Heart left ventricle (tissue), 16 donors: ENCODE measurements at regions not wholly inside any gene's neighbourhood (a gene's known extent, or its start where the extent isn't known, plus 50 kb on each side); places are given as distances from the start of the nearest gene placed in this dataset.

Source experiments
- ATAC-seq, 4 donors: fragments of 200-7000 bp; cut with Tn5 transposase; one replicate each; pipeline ENCODE4 v1.9.1; 2020 to 2022; ENCODE audit warnings: moderate library complexity in 4 of 4, mild to moderate bottlenecking in 3 of 4, moderate number of reproducible peaks in 1 of 4
- DNase-seq, 5 donors: peaks; one replicate each; pipeline ENCODE4 v3.0.0-alpha.2; 2020
- H3K27ac ChIP-seq, 12 donors: fragments of 200-600 bp; sonication (generic) in 4 of 12; one replicate each; pipeline versions ENCODE4 v1.5.0 to v1.8.0; 2016 to 2022; ENCODE audit warnings: mild to moderate bottlenecking in 2 of 12
- H3K27me3 ChIP-seq, 9 donors: fragments of 200-600 bp; sonication (generic) in 2 of 9; one replicate each; pipeline versions ENCODE4 v1.5.1 to v1.8.0; 2016 to 2022; ENCODE audit warnings: mild to moderate bottlenecking in 3 of 9
- H3K36me3 ChIP-seq, 9 donors: fragments of 200-600 bp; sonication (generic) in 2 of 9; one replicate each; pipeline versions ENCODE4 v1.5.0 to v1.8.0; 2018 to 2022; ENCODE audit warnings: mild to moderate bottlenecking in 2 of 9
- H3K4me1 ChIP-seq, 12 donors: fragments of 200-600 bp; sonication (generic) in 4 of 12; one replicate each; pipeline versions ENCODE4 v1.5.0 to v1.8.0; 2016 to 2022; ENCODE audit warnings: mild to moderate bottlenecking in 3 of 12
- H3K4me3 ChIP-seq, 12 donors: fragments of 200-600 bp; sonication (generic) in 4 of 12; one replicate each; pipeline versions ENCODE4 v1.5.0 to v1.8.0; 2017 to 2022; ENCODE audit warnings: mild to moderate bottlenecking in 9 of 12, moderate library complexity in 4 of 12
- H3K9me3 ChIP-seq, 12 donors: fragments of 200-600 bp; sonication (generic) in 4 of 12; one replicate each; pipeline versions ENCODE4 v1.5.0 to v1.8.0; 2016 to 2022; ENCODE audit warnings: mild to moderate bottlenecking in 1 of 12
- CTCF ChIP-seq, 12 donors: fragments of 200-600 bp; sonication (generic) in 4 of 12; IDR thresholded peaks; one replicate each; pipeline versions ENCODE4 v1.5.0 to v1.8.0; 2018 to 2022; ENCODE audit warnings: antibody characterized with exemption in 12 of 12, mild to moderate bottlenecking in 5 of 12
- POLR2A ChIP-seq, 2 donors: fragments of 450-650 bp; IDR thresholded peaks; one replicate each; pipeline ENCODE4 v1.6.1; 2017; ENCODE audit warnings: antibody characterized with exemption in 2 of 2, mild to moderate bottlenecking in 2 of 2, moderate library complexity in 2 of 2
- WGBS, 4 donors: extraction: QIAGEN DNeasy Blood & Tissue Kit in 2 of 4; methylation state at CpG; one replicate each; pipeline versions ENCODE4 v1.1.5 to v1.1.7; 2013 to 2018; 5-methylcytosine and 5-hydroxymethylcytosine counted together
- intact Hi-C, 10 donors: fragments of 100-400 bp; cut with DNase I; formaldehyde crosslinking; loops; one replicate each; pipeline versions ENCODE4 v1.11.1 to v1.14.2; 2022
- donor health status: ischemic (EF 13 %, LVEDD 7.1; RV severe dilation, severe dysfunction).
- donor health status: healthy with polysubstance abuse.
- donor health status: DM: no; HTN: yes; CAD: no.
- donor health status: DM: no; HTN: no; CAD: no.
- donor health status: ischemic (EF 25% LVEDD 6.9; RV normal size, moderate dysfunction).
- donor health status: ischemic (EF 25% LVEDD 5.7; RV mildly dilated, moderate dysfunction).
- donor health status: healthy.
- donor health status: DM: yes; HTN: yes; CAD: no.
- donor health status: ischemic (EF 35%, LVEDD 5.7; RV mildly dilated, moderate dysfunction).
- donor health status: nonischemic (EF 11% LVEDD 7.7; RV severe dilation, severe dysfunction).
- donor health status: DM: yes; HTN: yes; CAD: no.
- donor health status: PGD.
- donor health status: ischemic (EF 29% LVEDD 5.4; RV normal size, mild dysfunction).
- donor health status: nonischemic (EF 23%, LVEDD 6.1; RV moderate dilation, normal function).

- H3K27ac ChIP-seq: no peak overlapping the region
- 52 to 78% (median 59%) methylated on average over 7 of the region's 7 CpGs for WGBS, 4 donors
- no peak for DNase-seq
- H3K4me1 ChIP-seq: peaks cover 0 to 15% (median 0%) of the 10 kb centered on the region in 12 donors
- intact Hi-C loops: loop anchor here in 3 of 10 donors (5.0 to 10.0 kb wide), 3 partner anchors 48 to 65 kb away; no protein-coding TSS in a partner anchor
- H3K36me3 ChIP-seq: no peaks in the 10 kb centered on the region
- no peak overlapping the region for H3K4me3 ChIP-seq
- TF ChIP-seq CTCF (IDR thresholded peaks at IDR 0.05) (no peak), POLR2A (IDR thresholded peaks at IDR 0.05) (no peak)
- H3K9me3 ChIP-seq: peaks cover 0 to 55% (median 2%) of the 10 kb centered on the region in 12 donors
- H3K27me3 ChIP-seq: no peaks in the 10 kb centered on the region
- ATAC-seq: peak in 1 of 4 donors; percentile 57
These were observed 2230.4 kb downstream of the TP53TG3F start for GRCh38 chr16:35689764-35690163.

- DNase-seq: no peak
- Histone ChIP-seq H3K4me3 (no peak overlapping the region), H3K4me1 (peaks cover 0 to 15% (median 0%) of the 10 kb centered on the region in 12 donors), H3K27ac (no peak overlapping the region), H3K36me3 (no peaks in the 10 kb centered on the region), H3K9me3 (peaks cover 0 to 57% (median 8%) of the 10 kb centered on the region in 12 donors), H3K27me3 (no peaks in the 10 kb centered on the region)
- no peak for ATAC-seq
- WGBS, 4 donors: 67 to 74% (median 71%) methylated on average over 8 of the region's 8 CpGs
- TF ChIP-seq POLR2A (IDR thresholded peaks at IDR 0.05) (no peak), CTCF (IDR thresholded peaks at IDR 0.05) (no peak)
- intact Hi-C loops: loop anchor here in 2 of 10 donors (10.0 kb wide), 2 partner anchors 56 to 64 kb away; no protein-coding TSS in a partner anchor
These were observed 2231.0 kb downstream of the TP53TG3F start for GRCh38 chr16:35690413-35690812.

GRCh38 chr16:35691057-35691456, 2231.6 kb downstream of the TP53TG3F start:
- WGBS, 4 donors: 52 to 67% (median 56%) methylated on average over 2 to 5 of the region's 5 CpGs
- Histone ChIP-seq H3K27ac (no peak overlapping the region), H3K4me3 (no peak overlapping the region), H3K27me3 (no peaks in the 10 kb centered on the region), H3K9me3 (peaks cover 0 to 63% (median 12%) of the 10 kb centered on the region in 12 donors), H3K4me1 (peaks cover 0 to 15% (median 0%) of the 10 kb centered on the region in 12 donors), H3K36me3 (no peaks in the 10 kb centered on the region)
- intact Hi-C loops: loop anchor here in 2 of 10 donors (10.0 kb wide), 2 partner anchors 56 to 64 kb away; no protein-coding TSS in a partner anchor
- no peak for TF ChIP-seq POLR2A (IDR thresholded peaks at IDR 0.05)
- TF ChIP-seq CTCF (IDR thresholded peaks at IDR 0.05): no peak
- no peak for DNase-seq
- no peak for ATAC-seq

DNA sequence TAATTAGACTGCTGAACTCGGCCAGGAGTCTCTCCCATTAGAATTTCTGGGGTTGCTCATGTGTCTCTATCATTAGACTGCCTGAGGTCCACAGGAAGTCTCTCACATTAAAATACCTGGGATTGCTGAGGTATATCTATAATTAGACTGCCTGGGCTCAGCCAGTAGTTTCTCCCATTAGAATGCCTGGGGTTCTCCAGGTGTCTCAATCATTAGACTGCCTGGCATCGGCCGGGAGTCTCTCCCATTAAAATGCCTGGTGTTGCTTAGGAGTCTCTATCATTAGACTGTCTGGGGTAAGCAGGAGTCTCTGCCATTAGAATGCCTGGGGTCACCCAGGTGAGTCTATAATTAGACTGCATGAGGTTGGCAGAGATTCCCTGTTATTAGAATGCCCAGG, 2233.4 kb downstream of the TP53TG3F start:
- 57 to 73% (median 73%) methylated on average over 1 to 3 of the region's 3 CpGs for WGBS, 4 donors
- intact Hi-C loops: loop anchor here in 2 of 10 donors (10.0 kb wide), 2 partner anchors 58 to 62 kb away; no protein-coding TSS in a partner anchor
- Histone ChIP-seq H3K27me3 (no peaks in the 10 kb centered on the region), H3K9me3 (peaks cover 0 to 64% (median 16%) of the 10 kb centered on the region in 12 donors), H3K4me3 (no peak overlapping the region), H3K27ac (no peak overlapping the region), H3K4me1 (no peaks in the 10 kb centered on the region), H3K36me3 (no peaks in the 10 kb centered on the region)
- DNase-seq (no peak), ATAC-seq (no peak)
- no peak for TF ChIP-seq CTCF (IDR thresholded peaks at IDR 0.05)
